GM12878 (cell line): ENCODE measurements at regions not wholly inside any gene's neighbourhood (a gene's known extent, or its start where the extent isn't known, plus 50 kb on each side); places are given as distances from the start of the nearest gene placed in this dataset.

ENCODE experiments used
- ATAC-seq: fragments of 200-7000 bp; cut with Tn5 transposase; 3 replicates; pipeline ENCODE4 v1.9.1; 2020; ENCODE audit warnings: mild to moderate bottlenecking, moderate library complexity
- BruUV-seq: library from RNA; stranded (reverse); fragments of 400-500 nt; replicated peaks from 2 replicates; lab custom pipeline; 2021; lab: Mats Ljungman, UMichigan
- CTCF ChIA-PET: fragments of 300-600 bp; sonication (Branson Sonifier 250); formaldehyde crosslinking; extraction: SDS; loops from one replicate; lab custom pipeline; 2021; ENCODE audit warnings: inconsistent platforms; lab: Yijun Ruan, JAX
- POLR2A ChIA-PET: fragments of 350-600 bp; formaldehyde crosslinking; extraction: SDS; loops from one replicate; lab custom pipeline; 2021; ENCODE audit warnings: inconsistent platforms; lab: Charles Lee
- RAD21 ChIA-PET: fragments of 300-600 bp; sonication (Branson Sonifier 250); formaldehyde crosslinking; loops from one replicate; lab custom pipeline; 2023; ENCODE audit warnings: antibody characterized with exemption; ENCODE audit not compliant: unreplicated experiment; lab: Charles Lee
- SMC1A ChIA-PET: fragments of 300-600 bp; sonication (Branson Sonifier 250); formaldehyde crosslinking; loops from one replicate; lab custom pipeline; 2023; ENCODE audit not compliant: unreplicated experiment, uncharacterized antibody; lab: Charles Lee
- DNase-seq: peaks from one replicate; pipeline ENCODE4 v3.0.0-alpha.2; 2011; ENCODE audit warnings: low read depth, low spot score
- FAIRE-seq: peaks from 3 replicates; lab custom pipeline; 2011; peaks lifted over from hg19 to GRCh38; lab: Jason Lieb, UNC
- H2AFZ ChIP-seq: 2 replicates; pipeline ENCODE4 v1.6.0; 2011; ENCODE audit warnings: low read depth, low read length, control low read depth; ENCODE audit not compliant: control insufficient read depth
- H3K27ac ChIP-seq: 2 replicates; pipeline ENCODE4 v1.5.1; 2011; ENCODE audit warnings: control low read depth; ENCODE audit not compliant: control insufficient read depth, insufficient read depth
- H3K27me3 ChIP-seq, 2 experiments: replicated peaks in 1 of 2; 2 replicates each; pipeline versions ENCODE4 v1.6.0 to v1.6.1; 2011; ENCODE audit warnings: low read length in 1 of 2; ENCODE audit not compliant: control insufficient read depth in 2 of 2, insufficient read depth in 2 of 2
- H3K36me3 ChIP-seq, 2 experiments: 2 replicates each; pipeline ENCODE4 v1.5.1; 2011; ENCODE audit warnings: low read length in 1 of 2; ENCODE audit not compliant: control insufficient read depth in 2 of 2, insufficient read depth in 2 of 2
- H3K4me1 ChIP-seq: 2 replicates; pipeline ENCODE4 v1.6.1; 2011; ENCODE audit warnings: mild to moderate bottlenecking, low read length, moderate library complexity, mixed read lengths; ENCODE audit not compliant: control insufficient read depth, insufficient read depth
- H3K4me2 ChIP-seq: 2 replicates; pipeline ENCODE4 v1.6.0; 2011; ENCODE audit warnings: control low read depth; ENCODE audit not compliant: control insufficient read depth, insufficient read depth
- H3K4me3 ChIP-seq: fragments of 200-600 bp; sonication (generic); 2 replicates; pipeline ENCODE4 v1.5.1; 2016
- H3K79me2 ChIP-seq: 2 replicates; pipeline ENCODE4 v1.6.0; 2011; ENCODE audit warnings: low read length; ENCODE audit not compliant: control insufficient read depth, insufficient read depth
- H3K9ac ChIP-seq: 2 replicates; pipeline ENCODE4 v1.8.0; 2011; ENCODE audit warnings: low read length, control low read depth, mixed read lengths; ENCODE audit not compliant: control insufficient read depth, insufficient read depth
- H3K9me3 ChIP-seq: replicated peaks from 3 replicates; pipeline ENCODE4 v1.5.1; 2011; ENCODE audit warnings: mild to moderate bottlenecking, low read length; ENCODE audit not compliant: control insufficient read depth, insufficient read depth
- H4K20me1 ChIP-seq: 2 replicates; pipeline ENCODE4 v1.6.0; 2011; ENCODE audit not compliant: control insufficient read depth, insufficient read depth
- BRCA1 ChIP-seq: IDR thresholded peaks from 2 replicates; pipeline ENCODE4 v1.6.1; 2011; ENCODE audit warnings: low read depth, low read length, improper control_type of control experiment
- MEF2A ChIP-seq: IDR thresholded peaks from 2 replicates; pipeline ENCODE4 v1.6.1; 2011; ENCODE audit warnings: low read depth, mild to moderate bottlenecking, low read length, moderate library complexity; ENCODE audit not compliant: insufficient read depth
- MXI1 ChIP-seq: fragments of 150-350 bp; IDR thresholded peaks from 2 replicates; pipeline ENCODE4 v1.6.1; 2011; ENCODE audit warnings: low read depth, mild to moderate bottlenecking, inconsistent platforms, low read length, improper control_type of control experiment
- NR2C2 ChIP-seq: IDR thresholded peaks from 2 replicates; pipeline ENCODE4 v1.6.1; 2011; ENCODE audit warnings: borderline replicate concordance, low read depth; ENCODE audit not compliant: control insufficient read depth, insufficient read length
- POU2F2 ChIP-seq: IDR thresholded peaks from 3 replicates; pipeline ENCODE4 v1.6.1; 2011; ENCODE audit warnings: low read depth, mild to moderate bottlenecking, low read length, borderline replicate concordance
- TAF1 ChIP-seq: IDR thresholded peaks from 2 replicates; pipeline ENCODE4 v1.6.1; 2011; ENCODE audit warnings: mild to moderate bottlenecking, low read depth, low read length, borderline replicate concordance
- TARDBP ChIP-seq: IDR thresholded peaks from 2 replicates; pipeline ENCODE4 v1.6.1; 2016; ENCODE audit warnings: borderline replicate concordance
- TBL1XR1 ChIP-seq: IDR thresholded peaks from 2 replicates; pipeline ENCODE4 v1.6.1; 2012; ENCODE audit warnings: low read depth, low read length, improper control_type of control experiment
- TCF7 ChIP-seq: IDR thresholded peaks from 2 replicates; pipeline ENCODE4 v1.6.1; 2014; ENCODE audit warnings: antibody characterized with exemption, borderline replicate concordance
- ZZZ3 ChIP-seq: IDR thresholded peaks from 2 replicates; pipeline ENCODE4 v1.6.1; 2011; ENCODE audit warnings: low read depth; ENCODE audit not compliant: control insufficient read depth, insufficient read length
- WGBS: methylation state at CpG from one replicate; pipeline ENCODE4 v1.1.6; 2016; ENCODE audit warnings: low lambda C conversion rate; ENCODE audit not compliant: insufficient replicate concordance, insufficient coverage; ENCODE audit errors: missing lambda C conversion rate; 5-methylcytosine and 5-hydroxymethylcytosine counted together
- in situ Hi-C: fragments of 300-500 bp; cut with MboI; formaldehyde crosslinking; loops from 9 replicates; pipeline ENCODE4 v1.14.3; 2018; ENCODE audit warnings: mixed read lengths
- intact Hi-C: fragments of 100-400 bp; cut with micrococcal nuclease; formaldehyde crosslinking; loops from one replicate; pipeline ENCODE4 v1.14.2; 2022; ENCODE audit not compliant: unreplicated experiment

- ChIA-PET POLR2A (interaction anchor here (0.7 kb wide), 1 partner anchor 1283 kb away, joined by 3 read pairs; no protein-coding TSS in a partner anchor), CTCF (no interaction called here), RAD21 (no interaction called here), SMC1A (interaction anchor here (0.7 kb wide), 1 partner anchor 161 kb away, joined by 4 read pairs; no protein-coding TSS in a partner anchor)
- WGBS = 22% methylated on average over 4 of the region's 4 CpGs
- TF ChIP-seq ZZZ3 (no peak), TARDBP (no peak), MXI1 (no peak), TBL1XR1 (no peak), NR2C2 (no peak), POU2F2 (no peak), TAF1 (no peak), TCF7 (no peak), MEF2A (no peak), BRCA1 (no peak)
- FAIRE-seq = no peak
- Histone ChIP-seq H3K27ac (no peak overlapping the region), H3K36me3 (no peaks in the 10 kb centered on the region), H4K20me1 (no peaks in the 10 kb centered on the region), H2AFZ (no peak overlapping the region), H3K79me2 (no peaks in the 10 kb centered on the region), H3K4me1 (no peaks in the 10 kb centered on the region), H3K4me3 (no peak overlapping the region), H3K4me2 (no peak overlapping the region), H3K9me3 (no peaks in the 10 kb centered on the region), H3K9ac (no peak overlapping the region), H3K27me3 (no peaks in the 10 kb centered on the region)
- no peak for ATAC-seq
- intact Hi-C loops = no loop called here
- in situ Hi-C loops = no loop called here
- no TSS peak for BruUV-seq
- DNase-seq = no peak
Measured at GRCh38 chr2:235433860-235434259, 60.0 kb upstream of the AGAP1 start.
